LNCAP (cell line): ENCODE measurements at regions not wholly inside any gene's neighbourhood (a gene's known extent, or its start where the extent isn't known, plus 50 kb on each side); places are given as distances from the start of the nearest gene placed in this dataset.

Experiments
- TF ChIP-seq, protein P1 (sequence below): fragments of 450-650 bp; IDR thresholded peaks from 2 replicates; pipeline ENCODE4 v1.5.1; 2017; ENCODE audit warnings: mild to moderate bottlenecking

DNA sequence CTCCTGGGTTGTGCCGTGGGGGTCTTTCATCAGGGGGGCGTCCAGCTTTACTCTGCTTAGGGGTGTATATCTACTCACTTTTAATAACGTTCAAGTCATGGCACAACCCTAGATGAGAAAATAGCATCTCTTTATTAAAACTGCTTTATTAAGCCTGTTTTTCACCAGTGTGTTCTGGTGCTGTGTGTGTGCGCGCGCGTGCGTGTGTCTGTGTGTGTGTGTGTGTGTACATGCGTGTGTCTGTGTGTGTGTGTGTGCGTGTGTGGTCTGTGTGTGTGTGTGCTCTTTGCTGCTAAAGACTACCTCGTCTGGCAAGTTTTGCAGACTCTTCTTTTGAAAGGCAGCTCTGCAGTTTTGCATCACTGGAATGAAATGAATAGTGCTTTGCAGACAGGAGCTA lies 390.9 kb upstream of the MKI67 start:
- TF ChIP-seq, protein P1, sequence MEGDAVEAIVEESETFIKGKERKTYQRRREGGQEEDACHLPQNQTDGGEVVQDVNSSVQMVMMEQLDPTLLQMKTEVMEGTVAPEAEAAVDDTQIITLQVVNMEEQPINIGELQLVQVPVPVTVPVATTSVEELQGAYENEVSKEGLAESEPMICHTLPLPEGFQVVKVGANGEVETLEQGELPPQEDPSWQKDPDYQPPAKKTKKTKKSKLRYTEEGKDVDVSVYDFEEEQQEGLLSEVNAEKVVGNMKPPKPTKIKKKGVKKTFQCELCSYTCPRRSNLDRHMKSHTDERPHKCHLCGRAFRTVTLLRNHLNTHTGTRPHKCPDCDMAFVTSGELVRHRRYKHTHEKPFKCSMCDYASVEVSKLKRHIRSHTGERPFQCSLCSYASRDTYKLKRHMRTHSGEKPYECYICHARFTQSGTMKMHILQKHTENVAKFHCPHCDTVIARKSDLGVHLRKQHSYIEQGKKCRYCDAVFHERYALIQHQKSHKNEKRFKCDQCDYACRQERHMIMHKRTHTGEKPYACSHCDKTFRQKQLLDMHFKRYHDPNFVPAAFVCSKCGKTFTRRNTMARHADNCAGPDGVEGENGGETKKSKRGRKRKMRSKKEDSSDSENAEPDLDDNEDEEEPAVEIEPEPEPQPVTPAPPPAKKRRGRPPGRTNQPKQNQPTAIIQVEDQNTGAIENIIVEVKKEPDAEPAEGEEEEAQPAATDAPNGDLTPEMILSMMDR = no peak

DNA sequence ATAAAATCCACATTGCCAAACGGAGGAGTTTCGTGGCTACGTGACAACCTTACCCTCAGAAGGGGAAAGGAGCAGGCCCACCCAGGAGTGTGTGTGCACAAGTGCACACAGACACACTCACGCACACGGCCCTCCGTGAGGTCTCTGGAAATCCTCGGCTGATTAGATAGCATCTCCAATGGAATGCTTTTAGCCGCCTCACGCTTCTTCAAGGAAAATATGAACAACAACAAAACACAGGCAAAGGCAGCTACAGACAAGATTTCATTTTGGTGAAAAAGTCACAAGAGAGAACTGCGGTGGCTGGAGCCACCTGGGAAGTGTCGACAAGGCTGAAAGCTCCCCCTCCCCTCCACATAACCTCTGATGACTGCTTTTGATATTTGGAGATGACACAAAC lies 391.8 kb upstream of the MKI67 start:
- TF ChIP-seq, protein P1 = no peak

DNA sequence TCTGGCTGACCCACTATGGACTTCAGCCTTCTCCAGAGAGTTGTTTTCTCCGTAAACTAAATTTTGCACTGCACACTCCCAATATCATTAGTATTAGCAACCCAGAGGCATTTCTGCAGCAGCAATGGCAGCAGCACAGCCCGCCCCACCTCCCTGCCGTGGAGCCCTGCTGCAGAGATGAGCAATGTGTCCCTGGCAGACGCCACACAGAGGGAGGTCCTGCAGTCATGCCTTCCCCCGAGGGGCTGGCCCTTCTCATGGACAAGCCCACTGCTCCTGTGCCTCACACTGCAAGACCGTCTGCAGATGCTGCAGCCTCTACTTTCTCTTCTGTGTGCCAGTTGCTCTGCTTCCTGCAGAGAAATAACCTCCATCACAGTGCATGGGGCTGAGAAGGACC lies 393.4 kb upstream of the MKI67 start:
- TF ChIP-seq, protein P1 = no peak

DNA sequence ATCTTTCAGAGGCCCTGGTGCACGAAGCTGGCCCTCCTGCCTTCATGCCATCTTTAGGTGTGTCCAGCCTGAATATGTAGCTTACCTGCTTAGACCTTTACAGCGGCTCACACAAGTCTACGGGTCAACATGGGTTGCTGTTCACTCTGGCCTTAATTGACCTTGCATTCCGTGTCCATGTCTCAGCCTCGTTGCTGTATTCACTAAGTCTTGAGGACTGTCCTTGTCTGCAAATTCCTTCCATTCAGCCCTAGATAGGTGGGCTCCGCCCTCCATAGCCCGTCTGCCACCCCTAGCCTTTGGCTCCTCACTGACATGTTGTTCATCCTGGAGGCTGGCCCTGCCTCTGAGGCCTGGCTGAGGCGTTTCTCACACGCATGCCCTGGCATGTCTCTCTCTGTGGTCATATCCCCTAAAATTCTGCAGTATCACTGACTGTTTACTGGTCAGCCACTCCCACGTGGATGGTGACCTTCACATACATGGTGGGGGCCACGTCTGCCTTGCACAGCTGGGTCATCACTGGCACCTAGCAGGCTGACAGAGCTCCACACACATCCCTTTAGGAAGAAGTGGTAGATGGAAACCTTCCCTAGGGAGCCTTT lies 394.1 kb upstream of the MKI67 start:
- TF ChIP-seq, protein P1 = no peak

DNA sequence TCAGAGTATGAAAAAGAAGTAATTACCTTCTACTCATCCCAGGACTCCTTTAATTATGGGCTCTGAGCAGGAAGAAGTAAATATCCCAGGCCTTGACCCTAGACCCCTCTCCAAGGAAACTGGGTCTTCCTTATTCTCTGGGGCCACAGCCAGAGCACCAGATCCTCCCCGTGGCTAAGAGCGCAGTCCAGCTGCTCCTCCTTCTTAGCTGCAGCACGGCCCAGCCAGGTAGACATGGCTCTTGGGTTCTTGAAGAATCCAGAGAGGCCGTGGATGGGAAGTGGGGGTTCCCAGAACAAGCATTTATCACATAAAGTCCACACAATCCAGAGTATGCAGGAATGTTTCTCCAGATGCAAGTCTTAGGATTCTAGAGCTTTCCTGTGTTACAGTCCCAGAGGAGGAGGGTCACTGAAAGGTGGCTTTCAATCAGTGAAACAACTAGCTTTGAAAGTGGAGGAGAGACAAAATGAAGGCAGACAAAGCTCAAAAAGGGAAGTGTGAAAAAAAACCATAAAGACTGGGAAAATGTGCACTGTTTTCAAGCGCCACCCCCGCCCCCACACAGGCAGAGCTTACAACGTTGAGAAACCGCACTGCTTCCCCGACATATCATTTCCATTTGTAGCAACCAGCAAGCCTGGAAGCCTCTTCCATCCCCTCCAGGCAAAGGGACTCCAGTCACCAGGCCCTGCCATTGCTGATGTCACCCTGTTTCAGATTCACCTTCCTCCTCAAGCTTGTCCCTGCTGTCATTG lies 396.5 kb upstream of the MKI67 start:
- TF ChIP-seq, protein P1 = no peak

DNA sequence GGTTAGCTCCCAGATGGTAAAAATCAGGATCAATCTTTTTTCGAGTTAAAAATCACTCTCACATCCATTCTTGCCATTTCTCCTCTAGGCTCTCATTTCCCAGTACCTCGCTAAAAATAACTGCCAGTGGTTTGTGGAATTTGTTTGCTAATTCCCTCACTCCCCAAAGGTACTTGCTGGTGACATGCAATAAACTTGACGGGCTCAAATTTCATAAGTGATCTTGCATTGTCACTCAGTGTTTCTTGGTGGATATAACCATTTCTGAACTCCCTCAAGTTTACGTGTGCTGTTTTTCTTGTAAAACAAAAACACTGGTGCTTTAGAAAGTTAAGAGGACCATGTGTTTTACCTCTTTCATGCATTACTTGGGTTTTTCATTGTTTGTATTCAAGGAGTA lies 399.2 kb upstream of the MKI67 start:
- TF ChIP-seq, protein P1 = no peak

DNA sequence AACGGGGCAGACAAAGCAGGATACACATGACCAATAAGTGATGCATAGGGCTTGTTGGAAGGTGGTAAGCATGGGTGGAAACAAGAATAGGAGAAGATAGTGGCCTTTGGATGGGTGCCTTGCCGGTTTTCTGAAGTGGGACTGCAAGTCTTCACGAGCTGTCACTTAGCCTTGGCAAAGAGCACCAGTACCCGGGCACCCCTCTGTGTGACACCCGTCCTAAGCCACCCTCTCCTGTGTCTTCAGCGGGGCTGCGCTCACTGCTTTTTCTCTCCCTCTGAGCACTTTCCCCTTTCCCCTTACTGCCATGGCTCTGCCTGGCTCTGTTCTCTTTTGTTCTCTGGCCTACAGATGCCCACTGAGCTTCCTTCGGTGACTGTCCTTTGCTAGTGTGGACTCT lies 399.7 kb upstream of the MKI67 start:
- TF ChIP-seq, protein P1 = no peak
